SK-N-SH treated with all-trans-retinoic acid at 6 μM for 48 hours (cell line): ENCODE measurements at regions not wholly inside any gene's neighbourhood (a gene's known extent, or its start where the extent isn't known, plus 50 kb on each side); places are given as distances from the start of the nearest gene placed in this dataset.

Source experiments
- ATAC-seq: fragments of 200-7000 bp; cut with Tn5 transposase; 3 replicates; pipeline ENCODE4 v1.9.1; 2020; ENCODE audit warnings: mild to moderate bottlenecking, moderate library complexity
- BACH2 ChIP-seq: fragments of 250-450 bp; sonication (Bioruptor Pico); IDR thresholded peaks from 2 replicates; pipeline ENCODE4 v1.9.0; 2021; ENCODE audit warnings: mild to moderate bottlenecking, borderline replicate concordance
- CSDC2 ChIP-seq: fragments of 250-450 bp; sonication (Bioruptor Pico); IDR thresholded peaks from 2 replicates; pipeline ENCODE4 v1.5.0; 2020; ENCODE audit warnings: mild to moderate bottlenecking, moderate library complexity
- ESRRG ChIP-seq: fragments of 250-450 bp; sonication (Bioruptor Pico); IDR thresholded peaks from 2 replicates; pipeline ENCODE4 v1.6.1; 2021; ENCODE audit warnings: mild to moderate bottlenecking
- GLIS3 ChIP-seq: fragments of 250-450 bp; sonication (Bioruptor Pico); IDR thresholded peaks from 2 replicates; pipeline ENCODE4 v1.5.0; 2020; ENCODE audit warnings: mild to moderate bottlenecking, moderate library complexity
- ISL1 ChIP-seq: fragments of 250-450 bp; sonication (Bioruptor Pico); IDR thresholded peaks from 2 replicates; pipeline ENCODE4 v2.1.2; 2022; ENCODE audit warnings: mild to moderate bottlenecking, moderate library complexity
- OSR1 ChIP-seq: fragments of 250-450 bp; sonication (Bioruptor Pico); IDR thresholded peaks from 2 replicates; pipeline ENCODE4 v1.8.0; 2022; ENCODE audit warnings: moderate library complexity, mild to moderate bottlenecking, inconsistent platforms
- RARB ChIP-seq: fragments of 250-450 bp; sonication (Bioruptor Pico); IDR thresholded peaks from 2 replicates; pipeline ENCODE4 v1.8.0; 2021; ENCODE audit warnings: mild to moderate bottlenecking, moderate library complexity
- SNAI2 ChIP-seq: fragments of 250-450 bp; sonication (Bioruptor Pico); IDR thresholded peaks from 2 replicates; pipeline ENCODE4 v1.5.0; 2020; ENCODE audit warnings: mild to moderate bottlenecking, moderate library complexity
- TCF4 ChIP-seq: fragments of 250-450 bp; sonication (Bioruptor Pico); IDR thresholded peaks from 2 replicates; pipeline ENCODE4 v1.8.0; 2021; ENCODE audit warnings: mild to moderate bottlenecking, moderate library complexity, borderline replicate concordance
- TOX ChIP-seq: fragments of 250-450 bp; sonication (Bioruptor Pico); IDR thresholded peaks from 2 replicates; pipeline ENCODE4 v1.8.0; 2021; ENCODE audit warnings: mild to moderate bottlenecking, moderate library complexity, borderline replicate concordance
- ZC3H10 ChIP-seq: fragments of 250-450 bp; sonication (Bioruptor Pico); IDR thresholded peaks from 2 replicates; pipeline ENCODE4 v1.5.1; 2021; ENCODE audit warnings: mild to moderate bottlenecking, moderate library complexity
- ZFP3 ChIP-seq: fragments of 250-450 bp; sonication (Bioruptor Pico); IDR thresholded peaks from 2 replicates; pipeline ENCODE4 v1.5.0; 2020; ENCODE audit warnings: mild to moderate bottlenecking, moderate library complexity
- ZNF565 ChIP-seq: fragments of 450-650 bp; formaldehyde crosslinking; conservative IDR thresholded peaks from 2 replicates; pipeline ENCODE4 v1.5.0; 2020; ENCODE audit warnings: low read depth, mild to moderate bottlenecking, moderate library complexity
- TF ChIP-seq, protein P1 (sequence below): fragments of 250-450 bp; sonication (Bioruptor Pico); IDR thresholded peaks from 2 replicates; pipeline ENCODE4 v1.8.0; 2021; ENCODE audit warnings: low read depth, mild to moderate bottlenecking, moderate library complexity, borderline replicate concordance
- TF ChIP-seq, protein P2 (sequence below): fragments of 250-450 bp; sonication (Bioruptor Pico); IDR thresholded peaks from 2 replicates; pipeline ENCODE4 v1.5.1; 2020; ENCODE audit warnings: low read depth, mild to moderate bottlenecking, moderate library complexity
- TF ChIP-seq, protein P3 (sequence below): fragments of 250-450 bp; sonication (Bioruptor Pico); IDR thresholded peaks from 2 replicates; pipeline ENCODE4 v1.5.1; 2021; ENCODE audit warnings: mild to moderate bottlenecking, moderate library complexity
- TF ChIP-seq, protein P4 (sequence below): fragments of 250-450 bp; sonication (Bioruptor Pico); IDR thresholded peaks from 2 replicates; pipeline ENCODE4 v1.8.0; 2020; ENCODE audit warnings: mild to moderate bottlenecking, moderate library complexity, borderline replicate concordance

DNA sequence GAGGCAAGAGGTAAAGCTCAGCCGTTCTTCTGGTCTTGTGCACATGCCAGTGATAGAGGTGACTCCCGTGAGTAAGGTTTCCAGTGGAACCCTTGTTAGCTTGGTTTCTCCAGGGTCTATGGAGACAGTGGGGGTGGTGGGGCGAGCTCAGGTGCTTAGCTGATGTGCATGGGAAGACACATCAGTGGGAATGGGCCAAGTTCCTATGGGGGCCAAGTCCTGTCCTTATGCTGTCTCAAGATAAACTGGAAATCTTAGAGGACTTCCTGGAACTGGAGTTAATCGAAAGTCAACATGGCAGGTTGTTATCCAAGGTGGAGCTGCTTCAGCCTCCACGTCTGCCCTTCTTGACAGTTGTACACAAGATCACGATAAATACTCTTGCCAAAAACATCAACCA is 130.1 kb upstream of the TMEM18 start:
- ATAC-seq = no peak
- TF ChIP-seq OSR1 (CRISPR knock-in tag) (no peak), ESRRG (no peak), TCF4 (CRISPR knock-in tag) (no peak), ZFP3 (CRISPR knock-in tag) (no peak), BACH2 (CRISPR knock-in tag) (no peak), RARB (CRISPR knock-in tag) (no peak), CSDC2 (CRISPR knock-in tag) (no peak), ZNF565 (CRISPR knock-in tag) (no peak), ISL1 (CRISPR knock-in tag) (no peak)
- TF ChIP-seq, protein P1, sequence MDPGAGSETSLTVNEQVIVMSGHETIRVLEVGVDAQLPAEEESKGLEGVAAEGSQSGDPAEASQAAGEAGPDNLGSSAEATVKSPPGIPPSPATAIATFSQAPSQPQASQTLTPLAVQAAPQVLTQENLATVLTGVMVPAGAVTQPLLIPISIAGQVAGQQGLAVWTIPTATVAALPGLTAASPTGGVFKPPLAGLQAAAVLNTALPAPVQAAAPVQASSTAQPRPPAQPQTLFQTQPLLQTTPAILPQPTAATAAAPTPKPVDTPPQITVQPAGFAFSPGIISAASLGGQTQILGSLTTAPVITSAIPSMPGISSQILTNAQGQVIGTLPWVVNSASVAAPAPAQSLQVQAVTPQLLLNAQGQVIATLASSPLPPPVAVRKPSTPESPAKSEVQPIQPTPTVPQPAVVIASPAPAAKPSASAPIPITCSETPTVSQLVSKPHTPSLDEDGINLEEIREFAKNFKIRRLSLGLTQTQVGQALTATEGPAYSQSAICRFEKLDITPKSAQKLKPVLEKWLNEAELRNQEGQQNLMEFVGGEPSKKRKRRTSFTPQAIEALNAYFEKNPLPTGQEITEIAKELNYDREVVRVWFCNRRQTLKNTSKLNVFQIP = no peak
- TF ChIP-seq, protein P2, sequence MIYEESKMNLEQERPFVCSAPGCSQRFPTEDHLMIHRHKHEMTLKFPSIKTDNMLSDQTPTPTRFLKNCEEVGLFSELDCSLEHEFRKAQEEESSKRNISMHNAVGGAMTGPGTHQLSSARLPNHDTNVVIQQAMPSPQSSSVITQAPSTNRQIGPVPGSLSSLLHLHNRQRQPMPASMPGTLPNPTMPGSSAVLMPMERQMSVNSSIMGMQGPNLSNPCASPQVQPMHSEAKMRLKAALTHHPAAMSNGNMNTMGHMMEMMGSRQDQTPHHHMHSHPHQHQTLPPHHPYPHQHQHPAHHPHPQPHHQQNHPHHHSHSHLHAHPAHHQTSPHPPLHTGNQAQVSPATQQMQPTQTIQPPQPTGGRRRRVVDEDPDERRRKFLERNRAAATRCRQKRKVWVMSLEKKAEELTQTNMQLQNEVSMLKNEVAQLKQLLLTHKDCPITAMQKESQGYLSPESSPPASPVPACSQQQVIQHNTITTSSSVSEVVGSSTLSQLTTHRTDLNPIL = no peak
- TF ChIP-seq, protein P3, sequence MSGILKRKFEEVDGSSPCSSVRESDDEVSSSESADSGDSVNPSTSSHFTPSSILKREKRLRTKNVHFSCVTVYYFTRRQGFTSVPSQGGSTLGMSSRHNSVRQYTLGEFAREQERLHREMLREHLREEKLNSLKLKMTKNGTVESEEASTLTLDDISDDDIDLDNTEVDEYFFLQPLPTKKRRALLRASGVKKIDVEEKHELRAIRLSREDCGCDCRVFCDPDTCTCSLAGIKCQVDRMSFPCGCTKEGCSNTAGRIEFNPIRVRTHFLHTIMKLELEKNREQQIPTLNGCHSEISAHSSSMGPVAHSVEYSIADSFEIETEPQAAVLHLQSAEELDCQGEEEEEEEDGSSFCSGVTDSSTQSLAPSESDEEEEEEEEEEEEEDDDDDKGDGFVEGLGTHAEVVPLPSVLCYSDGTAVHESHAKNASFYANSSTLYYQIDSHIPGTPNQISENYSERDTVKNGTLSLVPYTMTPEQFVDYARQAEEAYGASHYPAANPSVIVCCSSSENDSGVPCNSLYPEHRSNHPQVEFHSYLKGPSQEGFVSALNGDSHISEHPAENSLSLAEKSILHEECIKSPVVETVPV (CRISPR knock-in tag) = no peak

DNA sequence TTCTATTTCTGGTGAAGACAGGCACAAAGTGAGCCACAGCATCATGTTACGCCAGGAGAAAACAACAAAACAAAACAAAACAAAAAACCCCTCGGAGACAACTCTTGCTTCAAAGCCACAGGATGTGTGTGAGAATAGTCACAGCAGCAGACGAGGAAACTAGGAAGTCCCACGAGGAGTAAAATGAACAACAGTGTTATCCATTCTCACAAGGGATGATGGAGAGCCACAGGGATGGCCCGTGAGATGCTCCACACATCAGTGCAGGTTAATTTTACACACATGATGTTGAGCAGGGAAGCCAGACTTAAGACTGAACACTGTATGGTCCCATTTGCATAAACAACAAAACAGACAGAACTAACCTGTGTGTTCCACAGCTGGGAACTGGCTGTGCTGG is 128.5 kb upstream of the TMEM18 start:
- TF ChIP-seq ZC3H10 (CRISPR knock-in tag) (no peak), GLIS3 (CRISPR knock-in tag) (no peak), ESRRG (no peak), TCF4 (CRISPR knock-in tag) (no peak), SNAI2 (no peak)
- TF ChIP-seq, protein P4, sequence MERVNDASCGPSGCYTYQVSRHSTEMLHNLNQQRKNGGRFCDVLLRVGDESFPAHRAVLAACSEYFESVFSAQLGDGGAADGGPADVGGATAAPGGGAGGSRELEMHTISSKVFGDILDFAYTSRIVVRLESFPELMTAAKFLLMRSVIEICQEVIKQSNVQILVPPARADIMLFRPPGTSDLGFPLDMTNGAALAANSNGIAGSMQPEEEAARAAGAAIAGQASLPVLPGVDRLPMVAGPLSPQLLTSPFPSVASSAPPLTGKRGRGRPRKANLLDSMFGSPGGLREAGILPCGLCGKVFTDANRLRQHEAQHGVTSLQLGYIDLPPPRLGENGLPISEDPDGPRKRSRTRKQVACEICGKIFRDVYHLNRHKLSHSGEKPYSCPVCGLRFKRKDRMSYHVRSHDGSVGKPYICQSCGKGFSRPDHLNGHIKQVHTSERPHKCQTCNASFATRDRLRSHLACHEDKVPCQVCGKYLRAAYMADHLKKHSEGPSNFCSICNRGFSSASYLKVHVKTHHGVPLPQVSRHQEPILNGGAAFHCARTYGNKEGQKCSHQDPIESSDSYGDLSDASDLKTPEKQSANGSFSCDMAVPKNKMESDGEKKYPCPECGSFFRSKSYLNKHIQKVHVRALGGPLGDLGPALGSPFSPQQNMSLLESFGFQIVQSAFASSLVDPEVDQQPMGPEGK (CRISPR knock-in tag) = no peak
- TF ChIP-seq, protein P2 = no peak
- ATAC-seq = no peak

DNA sequence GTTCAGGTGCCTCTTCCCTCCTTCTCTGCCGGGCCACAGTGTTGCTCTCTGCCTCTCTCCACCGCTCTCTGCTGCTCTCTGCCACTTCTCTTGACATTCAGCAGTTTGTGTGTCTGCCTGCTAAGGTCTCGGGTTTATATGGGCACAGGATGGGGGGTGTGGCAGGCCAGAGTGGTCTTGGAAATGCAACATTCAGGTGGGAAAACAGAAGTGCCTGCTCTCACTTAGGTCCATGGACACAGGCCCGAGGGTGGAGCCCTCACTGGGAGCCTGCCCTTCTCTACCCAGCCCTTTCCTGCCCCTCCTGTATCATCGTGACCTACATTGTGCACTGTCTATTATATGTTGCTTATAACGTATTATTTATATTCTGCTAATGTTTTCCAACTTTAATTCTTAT is 120.8 kb upstream of the TMEM18 start:
- TF ChIP-seq TOX (no peak), OSR1 (CRISPR knock-in tag) (no peak), TCF4 (CRISPR knock-in tag) (no peak)
- ATAC-seq = no peak

DNA sequence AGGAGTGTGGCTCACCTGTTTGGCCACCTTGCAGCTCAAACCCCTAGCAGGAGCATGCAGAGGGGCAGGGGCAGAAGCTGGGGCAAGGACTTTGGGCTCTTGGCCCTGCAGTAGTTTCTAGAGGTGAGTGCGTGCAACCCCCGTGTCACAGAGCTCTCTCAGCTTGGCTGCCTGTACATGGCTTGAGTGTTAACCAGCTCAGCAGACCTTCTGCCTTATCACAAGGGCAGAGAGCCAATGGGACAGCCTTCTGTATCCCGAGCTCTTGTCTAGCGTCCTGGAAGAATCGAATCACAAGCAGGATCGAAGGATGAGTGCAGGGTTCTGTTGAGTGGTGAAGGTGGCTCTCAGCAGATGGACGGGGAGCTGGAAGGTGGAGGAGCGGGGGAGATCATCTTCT is 120.3 kb upstream of the TMEM18 start:
- TF ChIP-seq SNAI2 = no peak
- TF ChIP-seq ZFP3 (CRISPR knock-in tag) = no peak
- TF ChIP-seq TCF4 (CRISPR knock-in tag) = no peak
- no peak for TF ChIP-seq ISL1 (CRISPR knock-in tag)
- TF ChIP-seq, protein P1 = no peak
- TF ChIP-seq GLIS3 (CRISPR knock-in tag) = no peak
- TF ChIP-seq ESRRG = no peak
- TF ChIP-seq, all 23 proteins: peak for 0
- ATAC-seq = no peak
